C4-2B (cell line): ENCODE measurements at regions not wholly inside any gene's neighbourhood (a gene's known extent, or its start where the extent isn't known, plus 50 kb on each side); places are given as distances from the start of the nearest gene placed in this dataset.

Experiments used
- ZFX ChIP-seq: fragments of 450-650 bp; IDR thresholded peaks from 2 replicates; pipeline ENCODE4 v1.6.1; 2017
- TF ChIP-seq, protein P1 (sequence below): fragments of 450-650 bp; conservative IDR thresholded peaks from 2 replicates; pipeline ENCODE4 v1.5.1; 2017; ENCODE audit warnings: mild to moderate bottlenecking

- TF ChIP-seq, protein P1, sequence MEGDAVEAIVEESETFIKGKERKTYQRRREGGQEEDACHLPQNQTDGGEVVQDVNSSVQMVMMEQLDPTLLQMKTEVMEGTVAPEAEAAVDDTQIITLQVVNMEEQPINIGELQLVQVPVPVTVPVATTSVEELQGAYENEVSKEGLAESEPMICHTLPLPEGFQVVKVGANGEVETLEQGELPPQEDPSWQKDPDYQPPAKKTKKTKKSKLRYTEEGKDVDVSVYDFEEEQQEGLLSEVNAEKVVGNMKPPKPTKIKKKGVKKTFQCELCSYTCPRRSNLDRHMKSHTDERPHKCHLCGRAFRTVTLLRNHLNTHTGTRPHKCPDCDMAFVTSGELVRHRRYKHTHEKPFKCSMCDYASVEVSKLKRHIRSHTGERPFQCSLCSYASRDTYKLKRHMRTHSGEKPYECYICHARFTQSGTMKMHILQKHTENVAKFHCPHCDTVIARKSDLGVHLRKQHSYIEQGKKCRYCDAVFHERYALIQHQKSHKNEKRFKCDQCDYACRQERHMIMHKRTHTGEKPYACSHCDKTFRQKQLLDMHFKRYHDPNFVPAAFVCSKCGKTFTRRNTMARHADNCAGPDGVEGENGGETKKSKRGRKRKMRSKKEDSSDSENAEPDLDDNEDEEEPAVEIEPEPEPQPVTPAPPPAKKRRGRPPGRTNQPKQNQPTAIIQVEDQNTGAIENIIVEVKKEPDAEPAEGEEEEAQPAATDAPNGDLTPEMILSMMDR = no peak
- no peak for TF ChIP-seq ZFX
Measured at GRCh38 chr17:55576996-55577586, 65.8 kb upstream of the SMIM36 start.
